CD4-positive, alpha-beta T cell (primary cell): ENCODE measurements at regions not wholly inside any gene's neighbourhood (a gene's known extent, or its start where the extent isn't known, plus 50 kb on each side); places are given as distances from the start of the nearest gene placed in this dataset.

Source experiments
- ATAC-seq: fragments of 200-7000 bp; cut with Tn5 transposase; one replicate; pipeline ENCODE4 v1.10.0; 2022; ENCODE audit warnings: mild to moderate bottlenecking; ENCODE audit not compliant: poor library complexity
- CTCF ChIA-PET: fragments of 350-600 bp; sonication (Branson Sonifier 250); formaldehyde crosslinking; loops from one replicate; lab custom pipeline; 2021; ENCODE audit warnings: antibody characterized with exemption, inconsistent platforms; lab: Charles Lee
- POLR2A ChIA-PET: fragments of 350-600 bp; sonication (Branson Sonifier 250); formaldehyde crosslinking; loops from one replicate; lab custom pipeline; 2021; ENCODE audit warnings: antibody characterized with exemption, inconsistent platforms; lab: Charles Lee
- DNase-seq, 14 experiments: peaks; one replicate each; pipeline ENCODE4 v3.0.0-alpha.2; 2013 to 2020; ENCODE audit warnings: mixed read lengths in 2 of 14
- H3K27ac ChIP-seq, 2 donors: one replicate each; pipeline versions ENCODE4 v1.5.1 to v1.7.0; 2013; ENCODE audit warnings: low read length in 2 of 2, low read depth in 1 of 2, mild to moderate bottlenecking in 1 of 2
- H3K27me3 ChIP-seq, 2 experiments: 1 replicate in 1 of 2; 2 replicates in 1 of 2; pipeline versions ENCODE4 v1.6.1 to v1.7.0; 2013; ENCODE audit warnings: low read length in 2 of 2, control low read depth in 1 of 2, mild to moderate bottlenecking in 1 of 2, moderate library complexity in 1 of 2; ENCODE audit not compliant: insufficient read depth in 2 of 2, control insufficient read depth in 1 of 2
- H3K36me3 ChIP-seq: one replicate; pipeline ENCODE4 v1.6.1; 2013; ENCODE audit warnings: low read length, control low read depth; ENCODE audit not compliant: insufficient read depth
- H3K4me1 ChIP-seq: one replicate; pipeline ENCODE4 v1.6.1; 2013; ENCODE audit warnings: low read length, control low read depth; ENCODE audit not compliant: insufficient read depth
- H3K4me3 ChIP-seq: one replicate; pipeline ENCODE4 v1.5.1; 2013; ENCODE audit warnings: mild to moderate bottlenecking, low read length, moderate library complexity
- H3K9me3 ChIP-seq, 2 experiments: 1 replicate in 1 of 2; 2 replicates in 1 of 2; pipeline versions ENCODE4 v1.6.1 to v1.7.0; 2013; ENCODE audit warnings: low read length in 2 of 2, mild to moderate bottlenecking in 2 of 2, control low read depth in 1 of 2, moderate library complexity in 1 of 2; ENCODE audit not compliant: control insufficient read depth in 1 of 2, insufficient read depth in 1 of 2
- H3K27ac Mint-ChIP-seq: one replicate; pipeline ENCODE4 v1.8.0; 2020; ENCODE audit warnings: mixed read lengths
- H3K27me3 Mint-ChIP-seq: one replicate; pipeline ENCODE4 v1.8.0; 2021; ENCODE audit warnings: mixed read lengths
- H3K36me3 Mint-ChIP-seq: one replicate; pipeline ENCODE4 v1.8.0; 2021; ENCODE audit warnings: low read depth, mixed read lengths
- H3K4me1 Mint-ChIP-seq: one replicate; pipeline ENCODE4 v1.8.0; 2021; ENCODE audit warnings: low read depth, mixed read lengths
- H3K4me3 Mint-ChIP-seq: one replicate; pipeline ENCODE4 v1.8.0; 2020; ENCODE audit warnings: mild to moderate bottlenecking, mixed read lengths
- H3K9me3 Mint-ChIP-seq: one replicate; pipeline ENCODE4 v1.8.0; 2020; ENCODE audit warnings: mixed read lengths
- CTCF ChIP-seq: fragments of 200-600 bp; IDR thresholded peaks from one replicate; pipeline ENCODE4 v1.8.0; 2022; ENCODE audit warnings: antibody characterized with exemption, mild to moderate bottlenecking
- intact Hi-C, 2 experiments: fragments of 100-400 bp; cut with DNase I in 1 of 2; cut with micrococcal nuclease in 1 of 2; formaldehyde crosslinking; loops; one replicate each; pipeline versions ENCODE4 v1.15.1 to v1.9.0; 2023 to 2025; cut with DNase I, micrococcal nuclease

- CTCF ChIA-PET = interaction anchor here (1.1 kb wide), 1 partner anchor 9 kb away, joined by 3 read pairs; no protein-coding TSS in a partner anchor
- no peaks in the 10 kb centered on the region for H3K27me3 ChIP-seq
- TF ChIP-seq CTCF = no peak
- no peaks in the 10 kb centered on the region for H3K9me3 Mint-ChIP-seq
- H3K4me3 Mint-ChIP-seq = no peak overlapping the region
- H3K4me3 ChIP-seq = no peak overlapping the region
- H3K36me3 Mint-ChIP-seq = no peaks in the 10 kb centered on the region
- POLR2A ChIA-PET = no interaction called here
- DNase-seq = no peak
- H3K4me1 Mint-ChIP-seq = no peaks in the 10 kb centered on the region
- H3K4me1 ChIP-seq = no peaks in the 10 kb centered on the region
- H3K9me3 ChIP-seq = no peaks in the 10 kb centered on the region
- no peak for ATAC-seq
- intact Hi-C loops = no loop called here
- no peaks in the 10 kb centered on the region for H3K27me3 Mint-ChIP-seq
- no peaks in the 10 kb centered on the region for H3K36me3 ChIP-seq
- no peak overlapping the region for H3K27ac Mint-ChIP-seq
- H3K27ac ChIP-seq = no peak overlapping the region
Measured at GRCh38 chr16:76900285-76901263, 290.4 kb upstream of the MON1B start.

- no peak for ATAC-seq
- intact Hi-C loops = no loop called here
- H3K27me3 ChIP-seq = no peaks in the 10 kb centered on the region
- Mint-ChIP-seq H3K36me3 (no peaks in the 10 kb centered on the region), H3K9me3 (no peaks in the 10 kb centered on the region), H3K27me3 (no peaks in the 10 kb centered on the region), H3K27ac (no peak overlapping the region), H3K4me3 (no peak overlapping the region), H3K4me1 (no peaks in the 10 kb centered on the region)
- no peak for TF ChIP-seq CTCF
- no peaks in the 10 kb centered on the region for H3K9me3 ChIP-seq
- DNase-seq = no peak
- no peak overlapping the region for H3K27ac ChIP-seq
- H3K4me1 ChIP-seq = no peaks in the 10 kb centered on the region
- ChIA-PET CTCF (no interaction called here), POLR2A (no interaction called here)
- H3K4me3 ChIP-seq = no peak overlapping the region
- H3K36me3 ChIP-seq = no peaks in the 10 kb centered on the region
Measured at GRCh38 chr16:76906552-76906951, 284.4 kb upstream of the MON1B start.

GRCh38 chr16:76910931-76911330 is 280.1 kb upstream of the MON1B start:
- CTCF ChIA-PET = no interaction called here
- DNase-seq = no peak
- Histone ChIP-seq H3K4me1 (no peaks in the 10 kb centered on the region), H3K9me3 (no peaks in the 10 kb centered on the region), H3K36me3 (no peaks in the 10 kb centered on the region), H3K27me3 (no peaks in the 10 kb centered on the region), H3K4me3 (no peak overlapping the region), H3K27ac (no peak overlapping the region)
- H3K27me3 Mint-ChIP-seq = no peaks in the 10 kb centered on the region
- no peak overlapping the region for H3K27ac Mint-ChIP-seq
- TF ChIP-seq CTCF = no peak
- H3K9me3 Mint-ChIP-seq = no peaks in the 10 kb centered on the region
- no peak for ATAC-seq
- POLR2A ChIA-PET = no interaction called here
- H3K4me3 Mint-ChIP-seq = no peak overlapping the region
- H3K36me3 Mint-ChIP-seq = no peaks in the 10 kb centered on the region
- intact Hi-C loops = no loop called here
- H3K4me1 Mint-ChIP-seq = no peaks in the 10 kb centered on the region
